ENCODE measurements at regions not wholly inside any gene's neighbourhood (a gene's known extent, or its start where the extent isn't known, plus 50 kb on each side); places are given as distances from the start of the nearest gene placed in this dataset.

GRCh38 chr14:84029246-84029645 lies 1500.7 kb upstream of the FLRT2 start:
- TF ChIP-seq POLR2A (IDR thresholded peaks at IDR 0.05; ENCODE audit: extremely low read depth, insufficient read length), result no peak
- TF ChIP-seq MAX (IDR thresholded peaks at IDR 0.05; ENCODE audit: low read depth, low read length), result no peak
- no peak for TF ChIP-seq MYC (IDR thresholded peaks at IDR 0.05; ENCODE audit: low read depth, low read length)
- no peak for TF ChIP-seq CTCF (IDR thresholded peaks at IDR 0.05; ENCODE audit: low read depth, low read length)
- no peak for DNase-seq (ENCODE audit: low read depth)
- no peak overlapping the region for H3K4me3 ChIP-seq (ENCODE audit: low read depth, low read length)

- TF ChIP-seq MYC (IDR thresholded peaks at IDR 0.05; ENCODE audit: low read depth, low read length), result no peak
- no peak for TF ChIP-seq POLR2A (IDR thresholded peaks at IDR 0.05; ENCODE audit: extremely low read depth, insufficient read length)
- TF ChIP-seq CTCF (IDR thresholded peaks at IDR 0.05; ENCODE audit: low read depth, low read length), result no peak
- TF ChIP-seq MAX (IDR thresholded peaks at IDR 0.05; ENCODE audit: low read depth, low read length), result no peak
- no peak for DNase-seq (ENCODE audit: low read depth)
Measured at GRCh38 chr14:84029720-84030119, 1500.2 kb upstream of the FLRT2 start.

GRCh38 chr14:84036840-84037239 lies 1493.1 kb upstream of the FLRT2 start:
- TF ChIP-seq MYC (IDR thresholded peaks at IDR 0.05; ENCODE audit: low read depth, low read length), result peak; percentile 60
- TF ChIP-seq MAX (IDR thresholded peaks at IDR 0.05; ENCODE audit: low read depth, low read length), result peak; percentile 36; the same call in 1 of the 2 replicates
- no peak for TF ChIP-seq POLR2A (IDR thresholded peaks at IDR 0.05; ENCODE audit: extremely low read depth, insufficient read length)
- TF ChIP-seq CTCF (IDR thresholded peaks at IDR 0.05; ENCODE audit: low read depth, low read length), result no peak
- peak; percentile 79 for DNase-seq (ENCODE audit: low read depth)
- H3K4me3 ChIP-seq (ENCODE audit: low read depth, low read length), result no peak overlapping the region

More at GRCh38 chr14:84029720-84030119, 1500.2 kb upstream of the FLRT2 start:
- no peak overlapping the region for H3K4me3 ChIP-seq (ENCODE audit: low read depth, low read length)

- no peak for TF ChIP-seq CTCF (IDR thresholded peaks at IDR 0.05; ENCODE audit: low read depth, low read length)
- no peak for TF ChIP-seq MAX (IDR thresholded peaks at IDR 0.05; ENCODE audit: low read depth, low read length)
- TF ChIP-seq MYC (IDR thresholded peaks at IDR 0.05; ENCODE audit: low read depth, low read length), result no peak
- TF ChIP-seq POLR2A (IDR thresholded peaks at IDR 0.05; ENCODE audit: extremely low read depth, insufficient read length), result no peak
- DNase-seq (ENCODE audit: low read depth), result no peak
- no peak overlapping the region for H3K4me3 ChIP-seq (ENCODE audit: low read depth, low read length)
Measured at GRCh38 chr14:84037593-84037992, 1492.4 kb upstream of the FLRT2 start.

GRCh38 chr14:84040101-84040500 lies 1489.8 kb upstream of the FLRT2 start:
- no peak overlapping the region for H3K4me3 ChIP-seq (ENCODE audit: low read depth, low read length)
- no peak for DNase-seq (ENCODE audit: low read depth)
- TF ChIP-seq MAX (IDR thresholded peaks at IDR 0.05; ENCODE audit: low read depth, low read length) (no peak), POLR2A (IDR thresholded peaks at IDR 0.05; ENCODE audit: extremely low read depth, insufficient read length) (no peak), CTCF (IDR thresholded peaks at IDR 0.05; ENCODE audit: low read depth, low read length) (no peak), MYC (IDR thresholded peaks at IDR 0.05; ENCODE audit: low read depth, low read length) (no peak)

- no peak for DNase-seq (ENCODE audit: low read depth)
- TF ChIP-seq MYC (IDR thresholded peaks at IDR 0.05; ENCODE audit: low read depth, low read length) (no peak), POLR2A (IDR thresholded peaks at IDR 0.05; ENCODE audit: extremely low read depth, insufficient read length) (no peak), CTCF (IDR thresholded peaks at IDR 0.05; ENCODE audit: low read depth, low read length) (no peak), MAX (IDR thresholded peaks at IDR 0.05; ENCODE audit: low read depth, low read length) (no peak)
- H3K4me3 ChIP-seq (ENCODE audit: low read depth, low read length), result no peak overlapping the region
Measured at GRCh38 chr14:84041421-84041820, 1488.5 kb upstream of the FLRT2 start.

Data from NB4 (cell line).